ENCODE measurements at regions not wholly inside any gene's neighbourhood (a gene's known extent, or its start where the extent isn't known, plus 50 kb on each side); places are given as distances from the start of the nearest gene placed in this dataset.

DNA sequence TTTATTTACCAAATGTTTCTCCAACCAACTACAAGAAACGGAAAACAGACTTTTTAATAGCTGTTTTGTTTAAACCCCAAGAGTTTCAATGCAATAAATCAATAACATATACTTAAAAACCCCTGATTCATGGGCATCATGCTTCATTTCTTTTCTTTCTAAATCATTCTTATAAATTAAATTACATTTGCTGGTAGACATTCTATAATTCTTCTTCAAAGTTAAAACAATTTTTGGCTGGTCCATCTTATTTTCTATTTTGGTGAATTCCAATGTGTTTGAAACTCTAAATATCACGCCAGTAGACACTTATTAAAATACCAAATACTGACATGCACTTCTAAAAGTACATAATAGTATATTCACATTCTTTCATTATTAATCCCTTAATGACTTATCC is 408.6 kb downstream of the LIG4 start (continued):
- no peak for TF ChIP-seq HIC1 (tag by site-specific recombination; IDR thresholded peaks at IDR 0.05)
- TF ChIP-seq KLF1 (tag by site-specific recombination; IDR thresholded peaks at IDR 0.05) = no peak

GRCh38 chr13:107803822-107804495 is 411.4 kb downstream of the LIG4 start:
- TF ChIP-seq ZNF132 (tag by site-specific recombination; IDR thresholded peaks at IDR 0.05; ENCODE audit: borderline replicate concordance) (no peak), ZNF121 (tag by site-specific recombination; IDR thresholded peaks at IDR 0.05) (no peak), ZNF555 (tag by site-specific recombination; conservative IDR thresholded peaks at IDR 0.05) (no peak), ZNF140 (tag by site-specific recombination; IDR thresholded peaks at IDR 0.05) (no peak), ZNF10 (tag by site-specific recombination; IDR thresholded peaks at IDR 0.05) (no peak), ZNF837 (tag by site-specific recombination; IDR thresholded peaks at IDR 0.05) (no peak), MYNN (tag by site-specific recombination; IDR thresholded peaks at IDR 0.05; ENCODE audit: borderline replicate concordance) (no peak), ZNF114 (tag by site-specific recombination; IDR thresholded peaks at IDR 0.05) (no peak), ZNF266 (tag by site-specific recombination; IDR thresholded peaks at IDR 0.05; ENCODE audit: low read depth) (no peak), ZNF585B (tag by site-specific recombination; IDR thresholded peaks at IDR 0.05) (no peak), ZNF354C (tag by site-specific recombination; IDR thresholded peaks at IDR 0.05; ENCODE audit: borderline replicate concordance, low read depth) (no peak), ZNF366 (tag by site-specific recombination; conservative IDR thresholded peaks at IDR 0.05) (no peak), ZBTB21 (tag by site-specific recombination; IDR thresholded peaks at IDR 0.05) (no peak), ZFP3 (tag by site-specific recombination; IDR thresholded peaks at IDR 0.05; ENCODE audit: low read depth) (no peak), ZNF23 (tag by site-specific recombination; IDR thresholded peaks at IDR 0.05; ENCODE audit: borderline replicate concordance) (no peak), REPIN1 (tag by site-specific recombination; IDR thresholded peaks at IDR 0.05; ENCODE audit: low read depth) (no peak), TSHZ1 (tag by site-specific recombination; IDR thresholded peaks at IDR 0.05; ENCODE audit: borderline replicate concordance) (no peak), ZNF529 (tag by site-specific recombination; IDR thresholded peaks at IDR 0.05; ENCODE audit: insufficient replicate concordance) (no peak)
- TF ChIP-seq, protein P1, sequence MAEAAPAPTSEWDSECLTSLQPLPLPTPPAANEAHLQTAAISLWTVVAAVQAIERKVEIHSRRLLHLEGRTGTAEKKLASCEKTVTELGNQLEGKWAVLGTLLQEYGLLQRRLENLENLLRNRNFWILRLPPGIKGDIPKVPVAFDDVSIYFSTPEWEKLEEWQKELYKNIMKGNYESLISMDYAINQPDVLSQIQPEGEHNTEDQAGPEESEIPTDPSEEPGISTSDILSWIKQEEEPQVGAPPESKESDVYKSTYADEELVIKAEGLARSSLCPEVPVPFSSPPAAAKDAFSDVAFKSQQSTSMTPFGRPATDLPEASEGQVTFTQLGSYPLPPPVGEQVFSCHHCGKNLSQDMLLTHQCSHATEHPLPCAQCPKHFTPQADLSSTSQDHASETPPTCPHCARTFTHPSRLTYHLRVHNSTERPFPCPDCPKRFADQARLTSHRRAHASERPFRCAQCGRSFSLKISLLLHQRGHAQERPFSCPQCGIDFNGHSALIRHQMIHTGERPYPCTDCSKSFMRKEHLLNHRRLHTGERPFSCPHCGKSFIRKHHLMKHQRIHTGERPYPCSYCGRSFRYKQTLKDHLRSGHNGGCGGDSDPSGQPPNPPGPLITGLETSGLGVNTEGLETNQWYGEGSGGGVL (tag by site-specific recombination; IDR thresholded peaks at IDR 0.05) = no peak
- POLR2A ChIA-PET = no interaction called here
- no peaks in the 10 kb centered on the region for H3K9me3 ChIP-seq (ENCODE audit: control insufficient read depth, insufficient read depth, low read depth, low read length)
- CTCF ChIA-PET = no interaction called here
- no peak overlapping the region for H3K4me3 ChIP-seq (ENCODE audit: low read depth, low read length)
- no peaks in the 10 kb centered on the region for H3K36me3 ChIP-seq (ENCODE audit: control insufficient read depth in 2 of 2, insufficient read depth in 1 of 2, low read length in 2 of 2)
- no peaks in the 10 kb centered on the region for H3K4me1 ChIP-seq (ENCODE audit: control insufficient read depth, insufficient read depth, low read length)
- H3K27ac ChIP-seq (ENCODE audit: extremely low read depth, low read depth, low read length) = no peak overlapping the region
